GM23338 (cell line): ENCODE measurements at regions not wholly inside any gene's neighbourhood (a gene's known extent, or its start where the extent isn't known, plus 50 kb on each side); places are given as distances from the start of the nearest gene placed in this dataset.

Experiments
- ATAC-seq: fragments of 200-7000 bp; cut with Tn5 transposase; 3 replicates; pipeline ENCODE4 v1.9.1; 2020
- DNase-seq: peaks from one replicate; pipeline ENCODE4 v3.0.0-alpha.2; 2015; ENCODE audit warnings: low spot score
- H2AFZ ChIP-seq: fragments of 200-600 bp; sonication (generic); 2 replicates; pipeline ENCODE4 v1.8.0; 2016; ENCODE audit warnings: antibody characterized with exemption, mild to moderate bottlenecking, moderate library complexity
- H3F3A ChIP-seq: fragments of 200-600 bp; sonication (generic); replicated peaks from 2 replicates; pipeline ENCODE4 v1.8.0; 2017; ENCODE audit warnings: antibody characterized with exemption, mixed run types, low read depth
- H3K27ac ChIP-seq: fragments of 200-600 bp; sonication (generic); 2 replicates; pipeline ENCODE4 v1.6.1; 2016; ENCODE audit warnings: low read depth
- H3K27me3 ChIP-seq: fragments of 200-600 bp; sonication (generic); 2 replicates; pipeline ENCODE4 v1.8.0; 2016; ENCODE audit warnings: mild to moderate bottlenecking, mixed run types, moderate library complexity; ENCODE audit not compliant: insufficient read depth
- H3K36me3 ChIP-seq: fragments of 200-600 bp; sonication (generic); 2 replicates; pipeline ENCODE4 v1.8.0; 2016; ENCODE audit warnings: mild to moderate bottlenecking; ENCODE audit not compliant: insufficient read depth
- H3K4me1 ChIP-seq: fragments of 200-600 bp; sonication (generic); 2 replicates; pipeline ENCODE4 v1.8.0; 2016; ENCODE audit warnings: mild to moderate bottlenecking, moderate library complexity; ENCODE audit not compliant: insufficient read depth
- H3K4me2 ChIP-seq: fragments of 200-600 bp; sonication (generic); 2 replicates; pipeline ENCODE4 v1.7.1; 2017; ENCODE audit warnings: mixed run types
- H3K4me3 ChIP-seq: fragments of 200-600 bp; sonication (generic); 2 replicates; pipeline ENCODE4 v1.6.1; 2016; ENCODE audit warnings: mixed run types
- H3K79me2 ChIP-seq: fragments of 200-600 bp; sonication (generic); replicated peaks from 2 replicates; pipeline ENCODE4 v1.8.0; 2017; ENCODE audit warnings: mild to moderate bottlenecking; ENCODE audit not compliant: insufficient read depth
- H3K9me2 ChIP-seq: fragments of 200-600 bp; sonication (generic); 2 replicates; pipeline ENCODE4 v1.8.0; 2017; ENCODE audit not compliant: insufficient read depth
- H4K20me1 ChIP-seq: fragments of 200-600 bp; sonication (generic); replicated peaks from 2 replicates; pipeline ENCODE4 v1.8.0; 2017; ENCODE audit warnings: mild to moderate bottlenecking; ENCODE audit not compliant: insufficient read depth
- H3K27ac Mint-ChIP-seq: 2 replicates; pipeline ENCODE4 v1.8.0; 2020; ENCODE audit warnings: inconsistent platforms, mild to moderate bottlenecking, moderate library complexity, mixed read lengths
- H3K27me3 Mint-ChIP-seq: 3 replicates; pipeline ENCODE4 v1.8.0; 2022; ENCODE audit warnings: low read depth, mild to moderate bottlenecking, moderate library complexity, mixed read lengths, inconsistent platforms; ENCODE audit not compliant: insufficient read depth, poor library complexity
- H3K36me3 Mint-ChIP-seq: 3 replicates; pipeline ENCODE4 v1.8.0; 2021; ENCODE audit warnings: low read depth, mild to moderate bottlenecking, inconsistent platforms, moderate library complexity, mixed read lengths
- H3K4me1 Mint-ChIP-seq: 3 replicates; pipeline ENCODE4 v1.8.0; 2020; ENCODE audit warnings: mild to moderate bottlenecking, inconsistent platforms, mixed read lengths
- H3K4me3 Mint-ChIP-seq: 3 replicates; pipeline ENCODE4 v1.8.0; 2021; ENCODE audit warnings: moderate library complexity, mild to moderate bottlenecking, inconsistent platforms, mixed read lengths
- H3K9me3 Mint-ChIP-seq: 3 replicates; pipeline ENCODE4 v1.8.0; 2020; ENCODE audit warnings: moderate library complexity, mild to moderate bottlenecking, inconsistent platforms, mixed read lengths
- EZH2 ChIP-seq: fragments of 200-600 bp; sonication (generic); IDR thresholded peaks from one replicate; pipeline ENCODE4 v1.8.0; 2017; ENCODE audit warnings: antibody characterized with exemption, mild to moderate bottlenecking, low read depth; ENCODE audit not compliant: unreplicated experiment
- EZH2phosphoT487 ChIP-seq: fragments of 200-600 bp; sonication (generic); IDR thresholded peaks from one replicate; pipeline ENCODE4 v1.8.1; 2018; ENCODE audit warnings: antibody characterized with exemption; ENCODE audit not compliant: unreplicated experiment
- JUNB ChIP-seq: IDR thresholded peaks from one replicate; pipeline ENCODE4 v1.6.1; 2016; ENCODE audit warnings: antibody characterized with exemption; ENCODE audit not compliant: unreplicated experiment
- NANOG ChIP-seq: IDR thresholded peaks from 2 replicates; pipeline ENCODE4 v1.6.1; 2016; ENCODE audit warnings: antibody characterized with exemption, borderline replicate concordance
- POLR2AphosphoS5 ChIP-seq: IDR thresholded peaks from 2 replicates; pipeline ENCODE4 v1.6.1; 2016; ENCODE audit warnings: antibody characterized with exemption, low read depth
- REST ChIP-seq: IDR thresholded peaks from one replicate; pipeline ENCODE4 v1.6.1; 2018; ENCODE audit warnings: antibody characterized with exemption; ENCODE audit not compliant: unreplicated experiment
- STAT1 ChIP-seq: IDR thresholded peaks from one replicate; pipeline ENCODE4 v1.6.1; 2016; ENCODE audit warnings: antibody characterized with exemption; ENCODE audit not compliant: unreplicated experiment
- ZNF114 ChIP-seq: fragments of 250-450 bp; sonication (Bioruptor Pico); IDR thresholded peaks from 2 replicates; pipeline ENCODE4 v1.5.0; 2020; ENCODE audit warnings: mild to moderate bottlenecking, moderate library complexity
- ZNF331 ChIP-seq: fragments of 250-450 bp; sonication (Bioruptor Pico); IDR thresholded peaks from 2 replicates; pipeline ENCODE4 v1.5.0; 2020; ENCODE audit warnings: low read depth, mild to moderate bottlenecking, moderate library complexity
- ZNF462 ChIP-seq: fragments of 250-450 bp; sonication (Bioruptor Pico); IDR thresholded peaks from 2 replicates; pipeline ENCODE4 v1.5.0; 2020; ENCODE audit warnings: mild to moderate bottlenecking, moderate library complexity

GRCh38 chr4:189267312-189267965 lies 673.2 kb upstream of the FRG1 start:
- TF ChIP-seq EZH2 = no peak
- no peak for TF ChIP-seq STAT1
- no peak for TF ChIP-seq EZH2phosphoT487
- no peak for TF ChIP-seq JUNB
- TF ChIP-seq ZNF114 (CRISPR knock-in tag) = no peak
- no peak for TF ChIP-seq ZNF331 (CRISPR knock-in tag)
- TF ChIP-seq NANOG = no peak
- TF ChIP-seq REST = no peak
- TF ChIP-seq POLR2AphosphoS5 = no peak
- TF ChIP-seq ZNF462 (CRISPR knock-in tag) = no peak
- Mint-ChIP-seq H3K4me3 (no peak overlapping the region), H3K9me3 (peaks cover 10% of the 10 kb centered on the region; the same call in 2 of the 3 replicates), H3K36me3 (no peaks in the 10 kb centered on the region), H3K4me1 (no peaks in the 10 kb centered on the region; the same call in 2 of the 3 replicates), H3K27me3 (peaks cover 4% of the 10 kb centered on the region), H3K27ac (no peak overlapping the region)
- Histone ChIP-seq H4K20me1 (no peaks in the 10 kb centered on the region), H2AFZ (no peak overlapping the region), H3K4me3 (no peak overlapping the region), H3K27ac (no peak overlapping the region), H3K9me2 (no peaks in the 10 kb centered on the region), H3K27me3 (no peaks in the 10 kb centered on the region), H3K4me2 (no peak overlapping the region), H3K36me3 (no peaks in the 10 kb centered on the region), H3K4me1 (no peaks in the 10 kb centered on the region), H3F3A (no peaks in the 10 kb centered on the region), H3K79me2 (no peaks in the 10 kb centered on the region)
- ATAC-seq (no peak), DNase-seq (no peak)
